Osteoblast (primary cell): ENCODE measurements at regions not wholly inside any gene's neighbourhood (a gene's known extent, or its start where the extent isn't known, plus 50 kb on each side); places are given as distances from the start of the nearest gene placed in this dataset.
A peak's percentile ranks its signal among the peaks of the same experiment; 100 is the strongest.

ENCODE experiments used
- DNase-seq: peaks from one replicate; pipeline ENCODE4 v3.0.0; 2011; ENCODE audit warnings: low spot score, mixed read lengths; ENCODE audit not compliant: insufficient read length; ENCODE audit errors: missing footprints
- H2AFZ ChIP-seq: 2 replicates; pipeline ENCODE4 v1.6.0; 2011; ENCODE audit warnings: mild to moderate bottlenecking, low read length
- H3K27ac ChIP-seq: 2 replicates; pipeline ENCODE4 v1.5.1; 2011; ENCODE audit warnings: mild to moderate bottlenecking, low read depth, low read length, moderate library complexity
- H3K27me3 ChIP-seq: 2 replicates; pipeline ENCODE4 v1.6.0; 2012; ENCODE audit warnings: mild to moderate bottlenecking, control low read depth, inconsistent platforms, low read length, moderate library complexity; ENCODE audit not compliant: insufficient read depth
- H3K36me3 ChIP-seq: 2 replicates; pipeline ENCODE4 v1.5.1; 2011; ENCODE audit warnings: mild to moderate bottlenecking, low read length, control low read depth, moderate library complexity; ENCODE audit not compliant: insufficient read depth
- H3K4me1 ChIP-seq: 2 replicates; pipeline ENCODE4 v1.5.1; 2011; ENCODE audit warnings: mild to moderate bottlenecking, low read length, control low read depth, moderate library complexity; ENCODE audit not compliant: insufficient read depth
- H3K4me2 ChIP-seq: 2 replicates; pipeline ENCODE4 v1.6.0; 2011; ENCODE audit warnings: mild to moderate bottlenecking, low read length; ENCODE audit not compliant: insufficient read depth
- H3K4me3 ChIP-seq: fragments of 200-600 bp; sonication (generic); 3 replicates; pipeline ENCODE4 v1.5.1; 2012; ENCODE audit warnings: mild to moderate bottlenecking, low read length, inconsistent platforms; ENCODE audit not compliant: insufficient read depth
- H3K79me2 ChIP-seq: 2 replicates; pipeline ENCODE4 v1.6.0; 2012; ENCODE audit warnings: mild to moderate bottlenecking, low read length, control low read depth, inconsistent platforms; ENCODE audit not compliant: insufficient read depth
- H3K9me3 ChIP-seq: 2 replicates; pipeline ENCODE4 v1.5.1; 2011; ENCODE audit warnings: low read depth, low read length, control low read depth
- H4K20me1 ChIP-seq: 2 replicates; pipeline ENCODE4 v1.6.0; 2012; ENCODE audit warnings: mild to moderate bottlenecking, low read length, control low read depth; ENCODE audit not compliant: insufficient read depth
- CTCF ChIP-seq: IDR thresholded peaks from 2 replicates; pipeline ENCODE4 v1.5.1; 2011; ENCODE audit warnings: mild to moderate bottlenecking, low read depth, low read length, moderate library complexity; ENCODE audit errors: extremely low read depth

- H3K27ac ChIP-seq, result no peak overlapping the region
- no peaks in the 10 kb centered on the region for H3K4me1 ChIP-seq
- no peak for DNase-seq
- H3K36me3 ChIP-seq, result no peaks in the 10 kb centered on the region
- no peak overlapping the region for H2AFZ ChIP-seq
- no peak for TF ChIP-seq CTCF
- H4K20me1 ChIP-seq, result no peaks in the 10 kb centered on the region
- H3K79me2 ChIP-seq, result no peaks in the 10 kb centered on the region
- peaks cover 4% of the 10 kb centered on the region for H3K27me3 ChIP-seq
- H3K4me3 ChIP-seq, result no peak overlapping the region
- no peak overlapping the region for H3K4me2 ChIP-seq
- H3K9me3 ChIP-seq, result no peaks in the 10 kb centered on the region
Measured at GRCh38 chr5:61811052-61811451, 479.0 kb downstream of the ZSWIM6 start.

GRCh38 chr5:61813361-61813760 lies 481.3 kb downstream of the ZSWIM6 start:
- no peaks in the 10 kb centered on the region for H3K9me3 ChIP-seq
- no peaks in the 10 kb centered on the region for H4K20me1 ChIP-seq
- no peak for DNase-seq

GRCh38 chr5:61815339-61815738 lies 483.3 kb downstream of the ZSWIM6 start:
- H3K36me3 ChIP-seq, result no peaks in the 10 kb centered on the region
- no peak overlapping the region for H3K27ac ChIP-seq
- no peak overlapping the region for H2AFZ ChIP-seq
- H3K4me1 ChIP-seq, result no peaks in the 10 kb centered on the region
- H4K20me1 ChIP-seq, result no peaks in the 10 kb centered on the region
- H3K4me3 ChIP-seq, result no peak overlapping the region
- TF ChIP-seq CTCF, result no peak
- peak; percentile 15 for DNase-seq
- no peaks in the 10 kb centered on the region for H3K9me3 ChIP-seq
- no peak overlapping the region for H3K4me2 ChIP-seq
- no peaks in the 10 kb centered on the region for H3K79me2 ChIP-seq
- peaks cover 13% of the 10 kb centered on the region for H3K27me3 ChIP-seq

More at GRCh38 chr5:61813361-61813760, 481.3 kb downstream of the ZSWIM6 start:
- peaks cover 7% of the 10 kb centered on the region for H3K27me3 ChIP-seq
- no peaks in the 10 kb centered on the region for H3K79me2 ChIP-seq
- no peaks in the 10 kb centered on the region for H3K36me3 ChIP-seq
- no peak overlapping the region for H3K27ac ChIP-seq
- no peak for TF ChIP-seq CTCF
- no peak overlapping the region for H3K4me3 ChIP-seq
- no peaks in the 10 kb centered on the region for H3K4me1 ChIP-seq
- no peak overlapping the region for H2AFZ ChIP-seq
- H3K4me2 ChIP-seq, result no peak overlapping the region

GRCh38 chr5:61816146-61816545 lies 484.1 kb downstream of the ZSWIM6 start:
- Histone ChIP-seq H3K27ac (no peak overlapping the region), H2AFZ (no peak overlapping the region), H3K79me2 (no peaks in the 10 kb centered on the region), H3K4me2 (no peak overlapping the region), H3K36me3 (no peaks in the 10 kb centered on the region), H3K9me3 (no peaks in the 10 kb centered on the region), H3K27me3 (peaks cover 13% of the 10 kb centered on the region), H4K20me1 (no peaks in the 10 kb centered on the region), H3K4me3 (no peak overlapping the region), H3K4me1 (no peaks in the 10 kb centered on the region)
- no peak for DNase-seq
- TF ChIP-seq CTCF, result no peak
